Gastrocnemius medialis (tissue), 4 donors: ENCODE measurements at regions not wholly inside any gene's neighbourhood (a gene's known extent, or its start where the extent isn't known, plus 50 kb on each side); places are given as distances from the start of the nearest gene placed in this dataset.

ENCODE experiments used
- POLR2A ChIP-seq, 2 donors: fragments of 450-650 bp; IDR thresholded peaks; one replicate each; pipeline ENCODE4 v1.6.1; 2017; ENCODE audit warnings: antibody characterized with exemption in 2 of 2, mild to moderate bottlenecking in 2 of 2, moderate library complexity in 2 of 2
- TF ChIP-seq, protein P1 (sequence below), 5 experiments: fragments of 450-650 bp in 3 of 5; fragments of 200-600 bp in 2 of 5; sonication (generic) in 2 of 5; IDR thresholded peaks in 4 of 5; conservative IDR thresholded peaks in 1 of 5; 1 replicate in 4 of 5; 2 replicates in 1 of 5; pipeline ENCODE4 v1.5.1; 2016 to 2019; ENCODE audit warnings: antibody characterized with exemption in 5 of 5, mild to moderate bottlenecking in 3 of 5, moderate library complexity in 3 of 5

- TF ChIP-seq, protein P1, sequence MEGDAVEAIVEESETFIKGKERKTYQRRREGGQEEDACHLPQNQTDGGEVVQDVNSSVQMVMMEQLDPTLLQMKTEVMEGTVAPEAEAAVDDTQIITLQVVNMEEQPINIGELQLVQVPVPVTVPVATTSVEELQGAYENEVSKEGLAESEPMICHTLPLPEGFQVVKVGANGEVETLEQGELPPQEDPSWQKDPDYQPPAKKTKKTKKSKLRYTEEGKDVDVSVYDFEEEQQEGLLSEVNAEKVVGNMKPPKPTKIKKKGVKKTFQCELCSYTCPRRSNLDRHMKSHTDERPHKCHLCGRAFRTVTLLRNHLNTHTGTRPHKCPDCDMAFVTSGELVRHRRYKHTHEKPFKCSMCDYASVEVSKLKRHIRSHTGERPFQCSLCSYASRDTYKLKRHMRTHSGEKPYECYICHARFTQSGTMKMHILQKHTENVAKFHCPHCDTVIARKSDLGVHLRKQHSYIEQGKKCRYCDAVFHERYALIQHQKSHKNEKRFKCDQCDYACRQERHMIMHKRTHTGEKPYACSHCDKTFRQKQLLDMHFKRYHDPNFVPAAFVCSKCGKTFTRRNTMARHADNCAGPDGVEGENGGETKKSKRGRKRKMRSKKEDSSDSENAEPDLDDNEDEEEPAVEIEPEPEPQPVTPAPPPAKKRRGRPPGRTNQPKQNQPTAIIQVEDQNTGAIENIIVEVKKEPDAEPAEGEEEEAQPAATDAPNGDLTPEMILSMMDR (IDR thresholded peaks at IDR 0.05 in 4 of 5, conservative IDR thresholded peaks at IDR 0.05 in 1 of 5), result no peak
- no peak for TF ChIP-seq POLR2A (IDR thresholded peaks at IDR 0.05)
These were observed 148.8 kb upstream of the KIRREL3 start for GRCh38 chr11:127149410-127149809.
